Testis (tissue), 2 donors: ENCODE measurements at regions not wholly inside any gene's neighbourhood (a gene's known extent, or its start where the extent isn't known, plus 50 kb on each side); places are given as distances from the start of the nearest gene placed in this dataset.

Experiments used
- POLR2A ChIP-seq: fragments of 450-650 bp; IDR thresholded peaks from one replicate; pipeline ENCODE4 v1.6.1; 2017; ENCODE audit warnings: antibody characterized with exemption, mild to moderate bottlenecking, moderate library complexity
- TF ChIP-seq, protein P1 (sequence below), 3 experiments: fragments of 450-650 bp in 2 of 3; fragments of 200-600 bp in 1 of 3; sonication (generic) in 1 of 3; IDR thresholded peaks; one replicate each; pipeline ENCODE4 v1.5.1; 2016 to 2019; ENCODE audit warnings: antibody characterized with exemption in 3 of 3, mild to moderate bottlenecking in 2 of 3, moderate library complexity in 1 of 3

DNA sequence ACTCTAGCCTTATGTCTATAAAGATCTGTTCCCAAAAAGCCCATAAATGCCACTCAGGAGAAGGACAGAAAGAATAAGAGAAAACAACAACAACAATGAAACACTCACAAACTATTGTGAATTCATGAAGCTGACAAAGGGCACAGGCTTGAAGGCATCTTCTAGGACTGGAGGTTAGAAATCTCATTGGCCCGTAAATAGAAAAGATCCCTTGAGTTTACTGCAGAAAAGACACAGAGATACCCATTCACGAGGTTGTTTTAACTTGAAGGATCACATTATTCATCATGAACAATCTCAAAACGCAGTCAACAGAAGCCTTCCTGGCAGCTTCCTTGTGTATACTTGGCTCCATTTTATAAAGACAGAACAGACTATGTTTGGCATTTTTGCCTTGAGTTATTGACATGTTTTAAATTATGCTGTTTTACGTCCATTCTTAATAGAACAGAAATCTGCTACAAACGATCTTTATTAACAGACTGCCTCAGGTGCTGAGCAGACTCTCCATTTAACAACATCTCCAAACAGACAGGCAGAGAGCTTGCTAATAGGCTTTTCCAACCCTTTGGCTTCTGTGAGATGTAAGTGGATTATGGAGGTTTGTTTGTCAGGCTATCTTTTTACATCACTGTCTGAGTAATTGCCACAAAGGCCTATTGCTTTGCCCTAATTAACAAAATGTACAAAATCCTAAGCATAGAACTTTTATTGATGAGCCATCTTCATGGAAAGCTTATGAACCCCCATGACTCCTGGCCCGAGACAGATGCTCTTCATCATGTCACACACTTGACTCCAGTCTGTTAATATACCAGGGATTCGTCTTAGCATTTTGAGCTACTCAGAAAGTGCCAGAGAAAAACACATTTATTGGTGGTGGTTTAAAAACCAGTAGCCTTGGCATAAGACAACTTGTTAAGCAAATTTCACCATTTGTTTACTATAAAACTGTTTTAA lies 735.3 kb upstream of the ZNF608 start:
- TF ChIP-seq, protein P1, sequence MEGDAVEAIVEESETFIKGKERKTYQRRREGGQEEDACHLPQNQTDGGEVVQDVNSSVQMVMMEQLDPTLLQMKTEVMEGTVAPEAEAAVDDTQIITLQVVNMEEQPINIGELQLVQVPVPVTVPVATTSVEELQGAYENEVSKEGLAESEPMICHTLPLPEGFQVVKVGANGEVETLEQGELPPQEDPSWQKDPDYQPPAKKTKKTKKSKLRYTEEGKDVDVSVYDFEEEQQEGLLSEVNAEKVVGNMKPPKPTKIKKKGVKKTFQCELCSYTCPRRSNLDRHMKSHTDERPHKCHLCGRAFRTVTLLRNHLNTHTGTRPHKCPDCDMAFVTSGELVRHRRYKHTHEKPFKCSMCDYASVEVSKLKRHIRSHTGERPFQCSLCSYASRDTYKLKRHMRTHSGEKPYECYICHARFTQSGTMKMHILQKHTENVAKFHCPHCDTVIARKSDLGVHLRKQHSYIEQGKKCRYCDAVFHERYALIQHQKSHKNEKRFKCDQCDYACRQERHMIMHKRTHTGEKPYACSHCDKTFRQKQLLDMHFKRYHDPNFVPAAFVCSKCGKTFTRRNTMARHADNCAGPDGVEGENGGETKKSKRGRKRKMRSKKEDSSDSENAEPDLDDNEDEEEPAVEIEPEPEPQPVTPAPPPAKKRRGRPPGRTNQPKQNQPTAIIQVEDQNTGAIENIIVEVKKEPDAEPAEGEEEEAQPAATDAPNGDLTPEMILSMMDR (IDR thresholded peaks at IDR 0.05) = no peak
- no peak for TF ChIP-seq POLR2A
